Stimulated activated CD4-positive, alpha-beta T cell treated with anti-CD3 and anti-CD28 coated beads, TNF-alpha, amount 100 ng/mL, for 48 hours (primary cell): ENCODE measurements at regions not wholly inside any gene's neighbourhood (a gene's known extent, or its start where the extent isn't known, plus 50 kb on each side); places are given as distances from the start of the nearest gene placed in this dataset.

ENCODE experiments used
- DNase-seq, 3 donors: peaks; one replicate each; pipeline ENCODE4 v3.0.0-alpha.2; 2020; ENCODE audit warnings: low read depth in 3 of 3

DNA sequence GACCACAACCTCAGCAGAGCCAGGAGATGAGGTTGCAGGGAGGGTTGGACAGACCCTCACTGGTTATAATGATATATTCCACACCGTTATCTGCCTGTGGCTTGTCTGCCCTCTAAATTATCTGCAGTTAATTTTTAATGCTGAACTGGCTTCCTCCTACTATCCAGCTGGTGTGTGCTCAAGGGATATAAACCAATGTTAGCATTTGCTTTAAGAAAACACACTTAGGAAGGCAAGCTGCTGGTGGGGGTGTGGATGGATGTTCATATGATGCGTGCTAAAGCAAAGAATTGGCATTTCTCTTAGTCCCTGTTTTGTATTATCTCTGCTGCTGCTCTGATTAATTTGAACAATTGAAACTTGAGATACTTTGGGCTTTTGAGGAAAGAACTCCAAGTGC is 132.2 kb upstream of the NPVF start:
- DNase-seq: no peak

DNA sequence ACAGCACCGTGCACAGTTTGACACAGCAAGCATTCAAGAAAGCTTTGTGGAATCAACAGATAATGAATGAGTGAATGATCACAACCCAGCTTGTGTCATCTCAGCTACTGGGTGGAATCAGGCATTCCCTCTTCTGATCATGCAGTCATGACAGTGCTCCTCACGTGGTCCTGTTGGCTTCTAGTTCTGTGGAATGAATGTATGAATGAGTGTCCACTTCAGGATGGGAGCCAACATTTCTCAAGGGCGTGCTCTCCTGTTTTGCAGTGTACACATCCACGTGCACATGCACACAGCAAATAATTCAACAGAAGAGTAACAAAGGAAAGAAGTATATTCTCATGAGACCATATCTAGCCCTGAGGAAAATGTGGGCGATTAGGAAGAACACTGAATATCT is 133.1 kb upstream of the NPVF start:
- DNase-seq: no peak

DNA sequence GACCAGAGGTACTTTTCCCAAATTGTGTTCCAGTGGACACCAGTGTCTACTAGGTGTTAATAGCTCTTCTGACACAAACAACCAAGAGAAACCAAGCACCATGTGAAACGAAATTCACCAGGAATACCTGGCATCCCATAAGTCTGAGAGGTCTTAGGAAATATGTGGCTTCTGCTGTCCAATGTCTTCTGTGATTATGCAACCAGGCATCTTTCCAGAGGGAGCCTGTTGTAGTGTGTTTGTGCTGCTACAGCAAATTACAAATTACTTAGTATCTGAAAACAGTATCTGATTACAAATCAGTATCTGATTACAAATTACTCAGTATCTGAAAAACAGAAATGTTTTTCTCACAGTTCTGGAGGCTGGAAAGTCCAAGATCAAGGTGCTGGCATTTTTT is 133.6 kb upstream of the NPVF start:
- DNase-seq: no peak

DNA sequence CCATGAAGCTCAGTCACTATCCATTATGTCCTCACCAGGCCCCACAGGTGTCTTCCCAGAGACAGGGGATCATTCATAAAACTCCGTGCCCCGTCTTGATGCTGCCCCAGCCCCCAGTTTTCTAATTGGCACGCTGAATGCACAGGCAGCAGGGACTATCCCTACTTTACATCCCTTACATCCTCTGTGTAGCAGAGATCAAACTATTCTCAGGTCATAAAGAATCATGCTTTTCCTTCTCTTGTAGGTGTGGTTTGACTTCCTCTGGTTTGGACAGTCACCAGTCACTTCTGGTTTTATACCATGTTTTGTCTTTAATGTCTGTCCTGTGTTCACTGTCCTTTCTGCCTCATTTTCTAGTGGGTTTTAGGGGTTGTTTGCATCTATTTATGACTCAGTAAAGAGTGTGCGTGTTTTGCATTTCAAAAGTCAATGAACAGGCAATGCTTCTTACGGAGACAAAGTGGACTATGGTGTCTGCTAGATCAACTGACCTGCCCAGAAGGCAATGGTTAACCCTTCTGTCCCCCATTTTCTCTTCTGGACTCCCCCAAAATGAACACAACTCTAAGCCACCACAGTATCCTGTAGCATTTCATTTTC is 140.4 kb upstream of the NPVF start:
- no peak for DNase-seq

DNA sequence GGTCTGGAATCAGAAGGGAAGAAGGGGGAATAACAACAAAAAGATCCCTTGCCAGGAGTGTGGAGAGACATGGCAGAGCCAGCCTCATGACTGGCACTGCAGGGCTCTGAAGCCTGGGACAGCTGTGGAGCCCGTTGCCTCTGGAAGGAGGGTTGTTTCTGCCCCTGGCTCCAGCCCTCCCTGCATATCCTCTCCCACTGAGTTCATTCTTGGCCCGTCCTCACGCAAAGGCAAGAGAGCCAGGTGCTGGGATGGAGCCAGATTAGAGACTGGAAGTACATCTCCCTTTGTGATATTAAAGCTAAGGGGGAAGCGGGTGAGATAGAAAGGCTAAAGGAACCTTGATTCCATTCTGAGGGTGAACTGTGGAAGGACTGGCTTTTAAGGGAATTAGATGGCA is 141.5 kb upstream of the NPVF start:
- no peak for DNase-seq

DNA sequence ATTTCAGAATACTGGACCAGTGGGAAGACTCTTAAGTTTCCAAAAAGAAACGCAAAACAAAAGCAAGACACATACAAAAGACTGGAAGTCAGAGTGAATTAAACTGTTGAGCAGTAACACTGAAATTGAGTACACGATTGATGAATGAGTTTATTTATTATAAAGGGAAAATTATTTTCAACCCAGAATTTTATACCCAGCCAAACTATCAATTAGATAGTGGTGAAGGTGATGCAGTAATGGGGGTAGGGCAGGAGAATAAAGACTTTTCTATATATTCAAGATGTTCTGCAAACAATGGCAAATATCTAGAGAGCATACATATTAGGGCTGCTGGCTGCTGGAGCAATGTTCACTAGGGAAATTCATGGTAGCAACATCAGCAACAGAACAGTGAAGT is 143.7 kb upstream of the NPVF start:
- no peak for DNase-seq

DNA sequence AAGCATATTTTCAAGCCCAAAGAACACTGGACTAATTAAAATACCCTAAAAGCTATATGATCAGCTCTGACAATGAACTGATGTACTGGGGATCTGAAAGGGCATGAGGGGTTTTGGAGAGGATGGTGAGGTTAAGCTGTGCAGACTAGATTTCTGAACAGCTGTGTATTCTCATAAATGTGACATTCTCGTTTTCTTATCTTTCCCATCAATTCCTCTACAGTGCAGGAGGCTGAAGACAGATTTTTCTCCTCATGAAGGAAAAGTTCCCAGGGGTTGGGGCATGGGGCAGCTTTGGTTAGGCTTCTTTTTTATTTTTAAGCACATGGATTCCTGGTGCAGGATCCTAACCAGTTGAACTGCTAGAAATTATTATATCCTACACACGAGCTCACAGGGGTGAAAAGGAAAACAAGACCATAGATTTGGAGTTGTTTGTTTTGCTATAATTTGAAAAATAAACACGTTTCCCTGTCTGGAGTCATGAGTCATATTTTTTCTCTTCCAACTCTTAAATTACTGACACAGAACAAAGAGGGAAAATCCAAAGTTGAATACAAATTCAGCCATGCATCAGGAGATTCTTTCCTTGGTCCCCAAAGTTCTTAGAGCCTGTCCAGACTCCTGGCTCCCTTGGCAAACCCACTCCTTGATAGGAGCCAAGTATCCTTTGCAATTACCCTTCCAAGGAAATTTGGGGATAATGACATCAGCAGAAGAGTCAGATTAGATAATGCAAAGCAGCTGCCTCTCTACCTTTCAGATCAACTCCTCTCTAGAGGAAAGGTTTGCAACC is 147.7 kb upstream of the NPVF start:
- DNase-seq: no peak

DNA sequence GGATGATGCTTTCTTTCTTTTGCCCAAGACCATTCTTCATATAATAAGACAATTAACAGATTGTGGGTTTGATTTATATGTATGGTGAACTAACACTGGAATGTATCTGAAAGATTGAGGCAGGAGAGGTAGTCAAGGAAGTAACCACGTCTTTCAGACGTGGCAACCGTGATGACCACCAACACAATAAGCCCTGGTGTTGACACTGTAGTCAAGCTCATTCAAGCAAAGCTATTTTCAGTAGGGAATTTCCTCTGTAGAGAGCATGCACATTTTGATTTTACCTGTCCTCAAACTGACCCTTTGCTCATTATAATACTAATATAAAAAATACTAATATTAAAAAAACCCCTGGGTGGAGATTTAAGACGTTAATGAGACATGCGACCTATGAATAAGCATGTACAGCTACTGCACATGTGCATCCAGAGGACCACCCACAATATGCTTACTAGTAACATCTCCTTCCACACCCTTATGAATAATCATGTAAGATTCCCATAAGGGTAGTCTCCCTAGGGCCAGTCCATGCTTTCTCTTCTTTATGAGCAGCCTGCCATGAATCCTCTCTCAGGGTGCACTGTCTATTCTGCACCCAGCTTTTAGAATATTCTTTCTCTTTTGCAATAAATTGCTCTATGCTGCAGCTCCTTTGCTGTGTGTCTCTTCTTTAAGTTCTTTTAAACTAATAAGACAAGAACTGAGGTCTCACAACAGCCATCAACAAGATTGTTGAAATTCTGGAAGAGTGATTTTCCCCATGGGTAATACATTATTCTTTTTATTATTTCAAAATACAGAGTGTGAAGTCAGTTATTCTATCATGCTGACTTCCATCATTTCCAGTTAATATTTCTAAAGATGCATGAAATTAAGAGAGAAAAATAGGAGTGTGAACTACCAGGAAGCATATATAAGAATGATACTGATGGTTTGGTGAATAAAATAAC is 151.3 kb upstream of the NPVF start:
- no peak for DNase-seq

DNA sequence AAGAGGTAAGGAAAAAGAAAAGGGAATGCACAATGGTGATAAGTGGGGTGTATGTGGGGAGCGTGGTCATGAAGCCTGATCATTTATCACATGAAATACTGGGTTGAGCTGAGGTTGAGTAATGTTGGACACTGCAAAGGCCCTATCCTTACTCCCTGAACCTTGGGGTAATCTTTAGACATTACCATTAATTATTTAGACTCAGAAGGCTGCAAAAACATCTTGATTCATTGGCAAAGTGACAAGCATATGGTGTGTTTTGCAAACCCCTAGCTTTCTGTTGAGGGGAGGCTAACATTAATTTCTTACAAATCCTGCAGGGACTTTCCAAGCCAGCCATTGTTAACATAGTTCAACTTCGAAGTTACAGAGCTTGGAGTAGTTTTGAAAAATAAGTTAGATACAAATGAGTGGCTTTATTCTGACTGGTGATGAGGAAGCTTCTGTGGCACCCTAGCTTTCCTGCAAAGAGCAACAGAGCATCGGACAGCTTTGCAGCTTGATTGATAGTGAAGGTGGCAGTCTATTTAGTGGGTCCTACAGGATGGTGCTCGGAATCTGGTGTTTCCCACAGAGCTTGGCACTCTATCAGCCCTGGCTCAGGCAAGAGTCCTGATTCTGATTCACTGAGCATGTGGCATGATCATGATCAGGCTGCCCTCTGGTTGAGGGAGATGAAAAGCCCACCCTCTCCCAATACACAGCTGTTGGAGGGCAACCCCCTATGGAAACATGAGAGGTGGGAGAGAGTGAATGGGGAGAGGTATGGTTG is 153.7 kb upstream of the NPVF start:
- no peak for DNase-seq

DNA sequence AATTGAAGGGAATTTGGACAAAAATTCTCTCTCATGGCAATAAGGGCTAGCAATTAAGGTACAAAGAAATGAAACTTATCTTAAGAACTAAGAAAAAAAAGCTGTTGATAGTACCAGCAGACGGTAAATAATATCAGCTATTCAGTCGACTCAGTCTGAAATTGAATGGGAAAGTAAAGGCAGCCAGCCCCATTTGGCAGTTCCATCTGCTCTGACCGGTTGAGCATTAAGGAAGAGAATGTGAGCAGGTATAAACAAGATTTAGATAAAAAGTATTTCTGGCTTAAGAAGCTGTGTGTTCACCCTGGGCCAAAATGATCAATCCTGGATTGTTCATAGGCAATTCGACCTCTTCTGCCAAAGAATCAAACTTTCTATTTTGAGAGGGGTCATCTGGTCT is 154.6 kb upstream of the NPVF start:
- no peak for DNase-seq

DNA sequence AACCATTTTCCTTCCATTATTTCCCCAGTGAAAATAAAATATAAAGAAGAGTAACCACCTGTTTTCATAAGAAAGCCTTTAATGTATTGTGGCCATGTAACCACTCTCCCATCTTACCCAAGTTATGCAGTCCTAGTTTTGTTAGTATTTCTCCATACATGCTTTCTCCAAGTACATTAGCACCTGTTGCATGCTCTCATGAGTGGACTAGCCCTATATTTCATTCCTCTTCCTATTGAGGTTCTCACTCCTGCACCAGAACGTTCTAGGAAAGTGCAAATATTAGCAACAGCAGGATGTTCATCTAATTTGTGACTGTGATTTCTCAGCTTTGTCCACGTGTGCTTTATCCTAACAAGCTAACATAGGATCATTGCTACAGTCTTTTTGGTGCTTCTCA is 155.1 kb upstream of the NPVF start:
- DNase-seq: no peak

DNA sequence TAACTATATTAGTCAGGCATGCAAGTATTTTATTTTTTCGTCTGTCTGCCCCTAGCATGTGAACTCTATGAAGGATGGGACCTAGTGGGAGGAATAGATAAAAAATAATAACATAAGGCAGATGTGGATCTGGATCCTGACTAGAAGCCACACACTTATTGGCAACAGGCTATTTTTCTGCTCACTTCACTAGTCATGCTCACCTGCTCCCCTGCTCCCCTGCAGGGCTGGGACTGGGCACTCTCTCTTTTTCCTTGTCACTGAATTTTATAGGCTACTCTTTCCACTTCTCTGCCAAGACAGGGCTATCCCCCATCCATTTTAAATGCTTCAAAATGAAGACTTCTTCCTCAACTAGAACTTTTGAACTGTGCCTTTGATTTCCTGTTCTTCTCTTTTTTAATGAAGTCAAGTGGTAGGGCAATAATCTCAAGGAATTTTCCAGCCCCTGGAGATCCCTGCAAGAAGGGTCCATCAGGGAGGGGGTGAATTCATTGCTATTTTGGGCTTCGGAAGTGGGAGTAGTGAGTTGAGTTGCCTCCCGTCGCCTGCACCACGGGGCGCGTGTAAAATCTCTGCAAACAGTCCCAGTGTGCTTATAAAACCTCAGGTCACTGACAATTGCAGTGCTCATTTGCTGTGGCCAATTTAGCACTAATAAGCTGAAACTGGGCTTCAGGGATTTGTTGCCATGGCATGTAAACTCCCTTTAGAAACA is 156.7 kb upstream of the NPVF start:
- DNase-seq: no peak

DNA sequence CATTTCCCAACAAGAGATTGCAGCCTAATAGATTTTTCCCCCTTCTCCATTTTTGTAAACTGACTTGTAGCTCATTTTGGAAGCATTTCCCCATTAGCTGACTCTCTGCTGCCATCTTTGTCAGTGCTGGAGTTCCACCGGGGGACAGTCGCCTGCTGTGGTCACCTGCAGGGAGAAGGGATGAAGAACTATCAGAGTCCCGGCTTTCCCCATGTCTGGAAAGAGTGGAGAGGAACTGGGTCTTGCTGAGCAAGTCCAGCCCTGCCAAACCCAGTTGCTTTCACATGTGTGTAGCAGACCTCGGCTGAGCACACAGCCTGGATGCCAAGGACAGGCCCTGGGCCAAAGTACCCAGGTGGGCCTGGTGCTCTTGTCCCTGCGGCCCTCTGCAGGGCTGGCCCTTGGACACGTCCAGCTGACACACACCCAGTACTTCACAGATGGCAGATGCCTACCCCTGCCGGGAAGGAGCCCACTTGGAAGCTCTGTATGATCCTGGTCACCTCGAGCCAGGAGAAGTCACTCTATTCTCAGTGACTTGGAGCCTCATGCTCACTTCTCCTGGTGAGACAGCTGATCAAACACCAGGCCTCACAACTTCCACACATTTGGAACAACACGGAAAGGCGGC is 157.3 kb upstream of the NPVF start:
- DNase-seq: no peak

DNA sequence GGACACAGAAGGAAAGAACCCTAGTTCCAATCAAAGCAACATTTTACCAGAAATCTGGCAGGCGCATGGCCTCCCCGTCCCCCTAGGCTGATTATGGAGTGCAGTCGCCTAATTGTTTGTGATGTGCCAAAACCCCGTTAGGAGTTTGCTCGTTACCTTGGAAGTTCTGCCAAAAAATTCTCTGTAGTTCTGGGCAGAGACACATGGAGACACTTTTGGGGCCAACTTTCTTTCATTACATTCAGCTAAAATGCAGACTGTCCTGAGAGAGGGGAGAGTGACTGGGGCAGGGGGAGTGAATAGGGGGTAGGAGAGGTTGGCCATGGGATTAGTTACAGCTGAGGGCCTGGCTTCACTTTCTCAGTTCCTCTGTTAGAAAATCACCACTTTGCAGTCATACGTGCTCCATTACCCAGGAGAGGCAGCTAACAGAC is 158.0 kb upstream of the NPVF start:
- no peak for DNase-seq

DNA sequence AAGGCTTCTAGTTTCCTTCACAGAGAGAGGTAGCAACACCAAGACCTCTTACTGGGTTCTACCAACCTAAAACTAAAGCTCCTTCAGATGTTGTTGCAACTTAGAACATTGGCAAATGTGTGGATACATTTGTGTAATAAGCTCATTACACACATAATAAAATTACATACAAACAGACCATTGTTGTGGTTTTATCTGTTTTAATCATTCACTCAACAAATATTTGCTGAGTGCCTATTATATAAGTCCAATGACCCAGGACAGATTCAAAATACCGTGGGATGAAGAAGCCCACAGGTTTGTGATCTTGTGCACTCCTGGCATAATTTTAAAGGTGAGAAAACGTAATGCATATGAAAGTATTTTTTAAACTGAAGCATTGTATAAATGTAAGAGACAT is 160.4 kb upstream of the NPVF start:
- DNase-seq: no peak

DNA sequence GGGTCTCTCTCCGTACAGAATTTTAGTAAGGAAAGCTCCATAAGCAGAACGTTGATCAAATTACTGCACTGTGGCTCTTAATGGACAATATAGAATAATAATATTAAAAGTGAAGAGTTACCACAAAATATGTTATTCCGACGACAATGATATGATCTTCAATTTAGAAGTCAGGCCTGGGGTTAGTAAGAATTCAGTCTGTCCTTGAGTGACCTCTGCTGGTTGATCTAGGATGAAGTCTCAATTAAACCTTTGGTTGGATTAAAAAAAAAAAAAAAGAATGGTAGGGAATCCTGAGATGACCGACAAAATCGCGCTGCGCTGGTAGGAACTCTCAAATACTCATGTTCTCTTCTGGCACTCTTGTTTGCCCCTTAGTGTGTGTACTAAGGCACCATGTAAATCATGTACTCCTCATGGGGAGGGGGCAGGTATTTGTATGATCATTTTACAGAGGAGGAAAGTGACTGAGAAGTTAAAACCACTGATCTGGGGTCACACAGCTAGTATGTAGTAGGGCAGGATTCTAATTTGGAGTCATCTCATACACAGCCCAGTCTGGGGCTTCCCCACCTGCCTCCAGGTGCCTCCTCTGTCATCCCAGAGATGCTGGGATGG is 161.3 kb upstream of the NPVF start:
- DNase-seq: peak in 1 of 3 donors; percentile 3

DNA sequence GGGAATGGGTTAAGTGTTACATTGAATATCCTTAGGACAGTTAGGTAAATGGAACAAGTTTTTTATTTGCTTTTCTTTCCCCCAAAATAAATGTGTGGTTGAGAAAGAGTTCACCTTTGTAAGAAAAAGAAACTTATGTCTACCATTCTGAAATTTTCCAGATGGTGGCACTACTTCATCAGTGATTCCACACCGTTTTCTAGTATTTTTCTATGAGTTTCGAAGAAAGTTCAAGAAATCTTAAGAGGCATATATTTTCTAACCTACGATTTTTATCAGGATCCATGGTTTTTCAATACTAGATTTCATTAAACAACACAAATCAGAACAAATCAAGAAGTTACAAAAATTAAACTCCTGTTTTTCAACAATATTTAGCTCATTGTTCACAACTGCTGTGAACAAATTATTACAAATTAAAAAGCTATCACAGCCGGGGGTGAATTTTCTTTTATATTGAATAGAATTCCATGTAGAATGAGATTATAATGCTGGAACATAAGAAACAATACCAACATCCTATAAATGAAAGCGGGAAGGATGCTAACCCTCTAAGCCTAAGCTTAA is 163.1 kb upstream of the NPVF start:
- no peak for DNase-seq

DNA sequence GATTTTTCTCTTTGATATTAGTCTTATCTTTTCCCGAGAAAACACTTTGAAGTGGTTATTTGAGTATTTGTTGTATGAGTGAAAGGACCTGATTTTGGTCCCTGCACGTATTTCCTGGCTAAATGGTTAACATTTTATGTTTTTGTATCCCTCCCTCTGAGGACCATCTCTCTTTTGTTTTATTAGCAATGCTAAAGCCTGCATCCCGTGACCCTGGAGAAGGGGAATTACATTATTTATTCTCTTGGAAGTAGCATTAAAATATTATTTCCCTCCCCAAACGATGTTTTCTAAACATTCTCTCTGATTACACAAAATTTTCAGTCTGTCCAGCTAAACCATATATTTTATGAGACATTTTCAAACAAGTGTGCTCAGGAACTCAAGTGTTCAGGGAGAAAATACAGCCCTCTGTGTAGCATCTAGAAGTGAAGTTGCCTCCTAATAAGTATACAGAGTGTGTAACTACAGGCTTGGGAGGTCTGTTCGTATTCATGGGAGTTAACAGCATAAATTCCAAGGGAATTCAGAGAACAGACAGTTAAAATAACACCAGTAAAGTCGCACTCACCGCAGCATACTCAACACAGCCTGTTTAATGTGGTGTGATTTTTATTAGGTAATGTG is 163.8 kb upstream of the NPVF start:
- no peak for DNase-seq

DNA sequence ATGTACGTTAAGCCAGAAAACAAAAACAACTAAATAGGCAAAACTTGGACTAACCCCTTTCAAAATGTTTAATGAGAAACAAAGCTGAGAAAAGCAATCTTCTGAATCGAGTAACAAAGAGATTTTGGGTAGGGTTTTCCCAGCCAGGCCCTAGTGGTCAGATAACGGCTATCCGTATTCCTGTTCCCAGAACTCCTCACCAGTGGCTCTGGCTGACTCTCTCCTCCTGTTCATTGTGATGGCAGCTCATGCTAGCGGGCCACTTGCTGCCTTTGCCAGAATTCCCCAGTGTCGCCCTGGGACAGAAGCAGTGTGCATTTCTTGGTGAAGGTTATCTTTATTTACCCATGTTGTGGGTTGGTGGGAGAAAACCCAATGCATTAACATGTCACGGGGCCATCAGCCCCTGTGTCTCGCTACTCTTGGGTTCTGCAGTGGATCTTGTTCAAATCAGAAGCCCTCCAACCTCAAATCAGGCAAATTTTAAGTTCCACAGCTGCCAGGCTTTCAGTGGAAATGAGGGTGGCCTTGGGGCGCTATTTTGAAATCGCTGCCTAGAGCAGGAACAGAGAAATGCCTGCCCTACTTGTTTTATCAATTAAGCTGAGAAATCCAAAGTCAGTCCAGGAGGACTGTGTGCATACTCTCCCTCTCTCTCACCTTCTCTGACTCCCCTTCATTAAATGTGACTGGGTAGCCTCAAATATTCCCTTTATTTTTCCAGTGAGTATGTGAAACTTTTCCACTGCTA is 164.5 kb upstream of the NPVF start:
- no peak for DNase-seq
